ENCODE measurements at regions not wholly inside any gene's neighbourhood (a gene's known extent, or its start where the extent isn't known, plus 50 kb on each side); places are given as distances from the start of the nearest gene placed in this dataset.
A peak's percentile ranks its signal among the peaks of the same experiment; 100 is the strongest.
"Not testable (repeated sequence)": the region's sequence is repeated elsewhere in the genome, so short reads cannot be mapped to it uniquely, and the experiment has no call there.

- no peak for DNase-seq
Measured at GRCh38 chr18:51248685-51249084, 51.2 kb upstream of the MEX3C start.

GRCh38 chr18:51250006-51250405 lies 52.5 kb upstream of the MEX3C start:
- DNase-seq, result no peak

- no peak for DNase-seq
Measured at GRCh38 chr18:51250458-51251024, 53.1 kb upstream of the MEX3C start.

GRCh38 chr18:51251625-51252024 lies 54.1 kb upstream of the MEX3C start:
- DNase-seq, result no peak

- DNase-seq, result no peak
Measured at GRCh38 chr18:51253476-51253875, 56.0 kb upstream of the MEX3C start.

GRCh38 chr18:51255693-51256092 lies 58.2 kb upstream of the MEX3C start:
- no peak for DNase-seq

- no peak for DNase-seq
Measured at GRCh38 chr18:51257150-51257549, 59.7 kb upstream of the MEX3C start.

GRCh38 chr18:51260118-51260517 lies 62.6 kb upstream of the MEX3C start:
- DNase-seq, result no peak

GRCh38 chr18:51266077-51266476 lies 68.6 kb upstream of the MEX3C start:
- not testable (repeated sequence) for DNase-seq

- DNase-seq, result no peak
Measured at GRCh38 chr18:51266773-51267172, 69.3 kb upstream of the MEX3C start.

GRCh38 chr18:51273437-51273836 lies 76.0 kb upstream of the MEX3C start:
- DNase-seq, result no peak

- DNase-seq, result peak; percentile 7
Measured at GRCh38 chr18:51275712-51276476, 78.4 kb upstream of the MEX3C start.

GRCh38 chr18:51278045-51278649 lies 80.7 kb upstream of the MEX3C start:
- peak; percentile 33 for DNase-seq

- no peak for DNase-seq
Measured at GRCh38 chr18:51279367-51279984, 82.0 kb upstream of the MEX3C start.

GRCh38 chr18:51287818-51288508 lies 90.5 kb upstream of the MEX3C start:
- DNase-seq, result no peak

GRCh38 chr18:51288582-51288981 lies 91.1 kb upstream of the MEX3C start:
- no peak for DNase-seq

- DNase-seq, result no peak
Measured at GRCh38 chr18:51290860-51291259, 93.4 kb upstream of the MEX3C start.

- DNase-seq, result no peak
Measured at GRCh38 chr18:51300912-51301311, 103.4 kb upstream of the MEX3C start.

GRCh38 chr18:51301376-51301775 lies 103.9 kb upstream of the MEX3C start:
- DNase-seq, result no peak

GRCh38 chr18:51316677-51317076 lies 119.2 kb upstream of the MEX3C start:
- DNase-seq, result no peak

GRCh38 chr18:51321696-51322095 lies 124.2 kb upstream of the MEX3C start:
- no peak for DNase-seq

GRCh38 chr18:51323961-51324360 lies 126.5 kb upstream of the MEX3C start:
- DNase-seq, result no peak

- DNase-seq, result no peak
Measured at GRCh38 chr18:51330148-51330547, 132.7 kb upstream of the MEX3C start.
